ENCODE measurements at regions not wholly inside any gene's neighbourhood (a gene's known extent, or its start where the extent isn't known, plus 50 kb on each side); places are given as distances from the start of the nearest gene placed in this dataset.

DNA sequence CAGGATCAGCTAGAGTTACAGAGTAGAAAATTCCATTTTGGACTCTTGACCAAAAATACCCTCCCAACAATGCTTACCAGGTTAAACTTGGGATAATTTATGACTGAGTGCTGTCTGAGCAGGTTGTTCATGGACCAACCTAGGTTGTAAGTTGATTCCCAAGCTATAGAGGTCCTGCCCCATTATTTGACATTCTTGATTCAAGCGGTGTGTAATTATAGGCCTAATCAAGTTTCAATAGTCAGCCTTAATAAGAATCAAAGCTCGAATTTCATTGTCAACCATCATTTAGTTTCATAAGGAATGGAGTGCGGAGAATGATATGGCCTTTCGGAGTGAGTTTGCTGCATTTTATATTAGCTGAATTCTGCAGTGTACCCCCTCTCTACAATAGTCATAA is 152.8 kb upstream of the FIGN start:
- no peak overlapping the region for H3K4me3 ChIP-seq (ENCODE audit: control insufficient read depth, low read depth, low read length)
- DNase-seq (ENCODE audit: low read depth) = no peak
- TF ChIP-seq, protein P1, sequence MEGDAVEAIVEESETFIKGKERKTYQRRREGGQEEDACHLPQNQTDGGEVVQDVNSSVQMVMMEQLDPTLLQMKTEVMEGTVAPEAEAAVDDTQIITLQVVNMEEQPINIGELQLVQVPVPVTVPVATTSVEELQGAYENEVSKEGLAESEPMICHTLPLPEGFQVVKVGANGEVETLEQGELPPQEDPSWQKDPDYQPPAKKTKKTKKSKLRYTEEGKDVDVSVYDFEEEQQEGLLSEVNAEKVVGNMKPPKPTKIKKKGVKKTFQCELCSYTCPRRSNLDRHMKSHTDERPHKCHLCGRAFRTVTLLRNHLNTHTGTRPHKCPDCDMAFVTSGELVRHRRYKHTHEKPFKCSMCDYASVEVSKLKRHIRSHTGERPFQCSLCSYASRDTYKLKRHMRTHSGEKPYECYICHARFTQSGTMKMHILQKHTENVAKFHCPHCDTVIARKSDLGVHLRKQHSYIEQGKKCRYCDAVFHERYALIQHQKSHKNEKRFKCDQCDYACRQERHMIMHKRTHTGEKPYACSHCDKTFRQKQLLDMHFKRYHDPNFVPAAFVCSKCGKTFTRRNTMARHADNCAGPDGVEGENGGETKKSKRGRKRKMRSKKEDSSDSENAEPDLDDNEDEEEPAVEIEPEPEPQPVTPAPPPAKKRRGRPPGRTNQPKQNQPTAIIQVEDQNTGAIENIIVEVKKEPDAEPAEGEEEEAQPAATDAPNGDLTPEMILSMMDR (IDR thresholded peaks at IDR 0.05; ENCODE audit: control insufficient read depth, insufficient read depth, low read depth, low read length, missing control alignments) = no peak

DNA sequence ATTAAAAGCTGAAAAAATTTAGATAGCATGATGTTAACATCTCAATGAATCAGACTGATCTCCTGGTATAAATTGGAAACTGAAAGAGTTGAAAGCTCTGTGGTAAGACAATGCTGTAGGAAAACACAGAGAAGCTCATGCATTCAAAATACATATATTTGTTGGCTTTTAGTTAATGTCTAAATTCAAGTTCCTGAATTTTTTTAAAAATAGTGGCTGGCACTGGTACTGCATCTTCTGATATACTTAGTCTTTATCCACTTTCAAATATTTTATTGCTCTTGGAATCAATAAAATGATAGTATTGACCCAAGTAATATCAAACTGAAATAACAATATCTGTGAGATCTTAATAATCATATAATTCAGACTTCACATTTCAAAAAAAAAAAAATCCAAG is 151.4 kb upstream of the FIGN start:
- no peak overlapping the region for H3K4me3 ChIP-seq (ENCODE audit: control insufficient read depth, low read depth, low read length)
- TF ChIP-seq, protein P1 (IDR thresholded peaks at IDR 0.05; ENCODE audit: control insufficient read depth, insufficient read depth, low read depth, low read length, missing control alignments) = peak; percentile 10
- no peak for DNase-seq (ENCODE audit: low read depth)

DNA sequence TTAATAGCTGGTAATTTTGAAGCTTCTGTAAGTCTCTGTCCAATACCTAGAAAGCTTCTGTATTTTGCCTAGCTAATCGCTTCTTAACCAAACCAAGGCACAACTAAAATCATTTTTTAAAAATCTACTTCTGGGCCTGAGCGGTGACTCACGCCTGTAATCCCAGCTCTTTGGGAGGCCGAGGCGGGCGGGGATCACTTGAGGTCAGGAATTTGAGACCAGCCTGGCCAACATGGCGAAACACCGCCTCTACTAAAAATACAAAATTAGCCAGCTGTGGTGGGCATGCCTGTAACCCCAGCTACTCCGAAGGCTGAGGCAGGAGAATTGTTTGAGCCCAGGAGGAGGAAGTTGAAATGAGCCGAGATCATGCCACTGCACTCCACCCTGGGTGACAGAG is 148.6 kb upstream of the FIGN start:
- TF ChIP-seq, protein P1 (IDR thresholded peaks at IDR 0.05; ENCODE audit: control insufficient read depth, insufficient read depth, low read depth, low read length, missing control alignments) = no peak
- no peak overlapping the region for H3K4me3 ChIP-seq (ENCODE audit: control insufficient read depth, low read depth, low read length)
- no peak for DNase-seq (ENCODE audit: low read depth)

DNA sequence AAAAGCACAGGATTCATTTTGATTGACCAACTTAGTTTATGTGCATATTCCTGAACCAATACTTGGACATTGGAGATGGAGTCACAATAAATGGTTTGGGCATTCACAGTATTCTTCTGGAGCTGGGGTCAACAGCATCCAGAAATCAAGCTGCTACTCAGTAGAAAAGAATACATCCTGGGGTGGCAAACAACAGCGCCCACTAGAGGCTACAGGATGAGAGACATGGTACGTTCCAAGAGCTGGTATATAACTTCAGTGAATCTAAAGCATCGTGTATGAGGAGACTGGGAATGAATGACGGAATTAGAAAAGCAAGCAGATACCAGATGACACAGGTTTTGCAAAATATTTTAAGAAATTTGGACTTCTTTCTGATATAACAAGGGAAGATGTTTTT is 142.9 kb upstream of the FIGN start:
- TF ChIP-seq, protein P1 (IDR thresholded peaks at IDR 0.05; ENCODE audit: control insufficient read depth, insufficient read depth, low read depth, low read length, missing control alignments) = peak; percentile 49
- no peak for DNase-seq (ENCODE audit: low read depth)
- H3K4me3 ChIP-seq (ENCODE audit: control insufficient read depth, low read depth, low read length) = no peak overlapping the region

DNA sequence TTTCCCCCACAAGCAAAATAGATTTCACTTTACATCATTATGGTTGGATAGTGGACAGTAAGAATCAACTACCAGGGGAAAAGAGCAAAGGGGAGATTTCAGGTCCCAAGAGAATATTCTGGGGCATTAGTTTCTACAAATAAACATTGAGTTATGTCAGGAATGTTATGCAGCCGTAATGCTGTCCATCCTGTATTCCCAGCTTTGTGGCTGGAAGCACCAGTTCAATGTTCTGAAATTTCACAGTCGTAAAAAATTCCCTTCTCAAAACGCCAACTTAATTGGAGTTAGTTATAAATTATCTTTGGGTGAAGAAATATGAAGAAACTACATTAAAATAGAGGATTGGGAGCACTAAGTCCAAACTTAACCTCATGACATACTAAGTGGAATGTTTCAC is 141.5 kb upstream of the FIGN start:
- TF ChIP-seq, protein P1 (IDR thresholded peaks at IDR 0.05; ENCODE audit: control insufficient read depth, insufficient read depth, low read depth, low read length, missing control alignments) = no peak
- H3K4me3 ChIP-seq (ENCODE audit: control insufficient read depth, low read depth, low read length) = no peak overlapping the region
- peak; percentile 67 for DNase-seq (ENCODE audit: low read depth)

DNA sequence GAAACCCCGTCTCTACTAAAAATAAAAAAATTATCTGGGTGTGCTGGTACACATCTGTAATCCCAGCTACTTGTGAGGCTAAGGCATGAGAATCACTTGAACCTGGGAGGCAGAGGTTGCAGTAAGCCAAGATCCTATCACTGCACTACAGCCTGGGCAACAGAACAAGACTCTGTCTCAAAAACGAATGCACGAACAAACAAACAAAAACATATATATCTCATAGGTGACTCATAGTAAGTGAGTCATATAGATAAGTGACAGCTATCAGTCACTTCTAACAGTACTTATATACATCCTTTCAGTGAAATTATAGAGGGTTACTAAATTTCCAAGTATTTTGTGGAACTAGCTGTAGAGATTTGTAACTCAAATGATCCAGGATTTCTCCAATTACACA is 127.3 kb upstream of the FIGN start:
- no peak for DNase-seq (ENCODE audit: low read depth)
- H3K4me3 ChIP-seq (ENCODE audit: control insufficient read depth, low read depth, low read length) = no peak overlapping the region
- TF ChIP-seq, protein P1 (IDR thresholded peaks at IDR 0.05; ENCODE audit: control insufficient read depth, insufficient read depth, low read depth, low read length, missing control alignments) = no peak

DNA sequence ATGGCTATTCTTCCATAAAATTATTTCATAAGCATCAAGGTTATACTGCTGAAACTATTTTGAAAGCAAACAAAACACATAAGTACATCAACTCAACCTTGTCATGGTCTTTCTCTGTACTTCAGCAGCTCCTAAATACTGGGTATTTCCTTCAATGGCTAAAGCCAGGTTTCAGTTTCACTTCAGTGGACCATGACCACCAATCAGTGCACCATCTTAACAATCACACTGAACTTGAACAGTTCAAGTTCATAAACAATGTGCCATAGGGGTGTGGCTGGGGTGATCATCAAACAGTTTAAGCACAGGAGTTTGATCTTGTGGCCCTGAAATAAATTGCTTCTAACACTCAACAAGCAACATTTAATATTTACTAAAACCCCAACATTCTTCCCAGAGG is 124.1 kb upstream of the FIGN start:
- H3K4me3 ChIP-seq (ENCODE audit: control insufficient read depth, low read depth, low read length) = no peak overlapping the region
- TF ChIP-seq, protein P1 (IDR thresholded peaks at IDR 0.05; ENCODE audit: control insufficient read depth, insufficient read depth, low read depth, low read length, missing control alignments) = no peak
- no peak for DNase-seq (ENCODE audit: low read depth)
